Thyroid gland (tissue), 4 donors: ENCODE measurements at regions not wholly inside any gene's neighbourhood (a gene's known extent, or its start where the extent isn't known, plus 50 kb on each side); places are given as distances from the start of the nearest gene placed in this dataset.

Source experiments
- DNase-seq, 2 donors: peaks; one replicate each; pipeline ENCODE4 v3.0.0-alpha.2; 2019
- H3K27ac ChIP-seq, 3 donors: fragments of 200-600 bp; sonication (generic); 1 replicate in 2 of 3; 2 replicates in 1 of 3; pipeline ENCODE4 v1.5.1; 2016 to 2019; ENCODE audit warnings: mild to moderate bottlenecking in 1 of 3, moderate library complexity in 1 of 3
- H3K27me3 ChIP-seq: fragments of 200-600 bp; sonication (generic); one replicate; pipeline ENCODE4 v1.5.1; 2019
- H3K36me3 ChIP-seq, 2 donors: fragments of 200-600 bp; sonication (generic); one replicate each; pipeline ENCODE4 v1.5.1; 2016 to 2019
- H3K4me1 ChIP-seq, 2 donors: fragments of 200-600 bp; sonication (generic); one replicate each; pipeline ENCODE4 v1.5.1; 2017 to 2019
- H3K4me3 ChIP-seq, 3 donors: fragments of 200-600 bp; sonication (generic); replicated peaks in 1 of 3; 1 replicate in 2 of 3; 2 replicates in 1 of 3; pipeline ENCODE4 v1.5.1; 2016; ENCODE audit warnings: mild to moderate bottlenecking in 1 of 3
- H3K9me3 ChIP-seq: fragments of 200-600 bp; sonication (generic); one replicate; pipeline ENCODE4 v1.5.1; 2017
- POLR2A ChIP-seq, 2 donors: fragments of 450-650 bp; IDR thresholded peaks; one replicate each; pipeline ENCODE4 v1.6.1; 2017; ENCODE audit warnings: antibody characterized with exemption in 2 of 2, mild to moderate bottlenecking in 2 of 2, moderate library complexity in 1 of 2
- WGBS, 2 donors: methylation state at CpG; one replicate each; pipeline ENCODE4 v1.1.5; 2017; 5-methylcytosine and 5-hydroxymethylcytosine counted together
- intact Hi-C: fragments of 100-400 bp; cut with DNase I; formaldehyde crosslinking; loops from one replicate; pipeline ENCODE4 v1.15.1; 2023
- TF ChIP-seq, protein P1 (sequence below), 6 experiments: fragments of 200-600 bp in 3 of 6; fragments of 450-650 bp in 3 of 6; sonication (generic) in 3 of 6; IDR thresholded peaks; one replicate each; pipeline ENCODE4 v1.5.1; 2016 to 2019; ENCODE audit warnings: antibody characterized with exemption in 6 of 6, mild to moderate bottlenecking in 2 of 6, inconsistent platforms in 1 of 6, moderate library complexity in 1 of 6

DNA sequence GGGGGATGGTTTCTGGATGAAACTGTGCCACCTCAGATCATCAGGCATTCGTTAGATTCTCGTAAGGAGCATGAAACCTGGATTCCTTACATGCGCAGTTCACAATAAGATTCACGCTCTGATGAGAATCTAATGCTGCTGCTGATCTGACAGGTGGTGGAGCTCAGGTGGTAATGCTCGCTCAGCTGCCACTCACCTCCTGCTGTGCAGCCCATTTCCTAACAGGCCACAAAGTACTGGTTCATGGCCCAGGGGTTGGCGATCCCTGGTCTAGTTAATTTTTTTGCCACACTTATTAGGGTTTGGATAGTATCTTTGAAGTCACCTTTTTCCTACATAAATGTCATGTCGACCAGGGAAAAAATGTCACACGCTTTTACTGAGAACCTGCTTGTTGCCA lies 96.8 kb upstream of the MLIP start:
- no peaks in the 10 kb centered on the region for H3K27me3 ChIP-seq
- intact Hi-C loops: no loop called here
- H3K36me3 ChIP-seq: no peaks in the 10 kb centered on the region
- 95 to 97% methylated on average over 8 of the region's 8 CpGs for WGBS, 2 donors
- no peaks in the 10 kb centered on the region for H3K9me3 ChIP-seq
- TF ChIP-seq POLR2A (IDR thresholded peaks at IDR 0.05): no peak
- TF ChIP-seq, protein P1, sequence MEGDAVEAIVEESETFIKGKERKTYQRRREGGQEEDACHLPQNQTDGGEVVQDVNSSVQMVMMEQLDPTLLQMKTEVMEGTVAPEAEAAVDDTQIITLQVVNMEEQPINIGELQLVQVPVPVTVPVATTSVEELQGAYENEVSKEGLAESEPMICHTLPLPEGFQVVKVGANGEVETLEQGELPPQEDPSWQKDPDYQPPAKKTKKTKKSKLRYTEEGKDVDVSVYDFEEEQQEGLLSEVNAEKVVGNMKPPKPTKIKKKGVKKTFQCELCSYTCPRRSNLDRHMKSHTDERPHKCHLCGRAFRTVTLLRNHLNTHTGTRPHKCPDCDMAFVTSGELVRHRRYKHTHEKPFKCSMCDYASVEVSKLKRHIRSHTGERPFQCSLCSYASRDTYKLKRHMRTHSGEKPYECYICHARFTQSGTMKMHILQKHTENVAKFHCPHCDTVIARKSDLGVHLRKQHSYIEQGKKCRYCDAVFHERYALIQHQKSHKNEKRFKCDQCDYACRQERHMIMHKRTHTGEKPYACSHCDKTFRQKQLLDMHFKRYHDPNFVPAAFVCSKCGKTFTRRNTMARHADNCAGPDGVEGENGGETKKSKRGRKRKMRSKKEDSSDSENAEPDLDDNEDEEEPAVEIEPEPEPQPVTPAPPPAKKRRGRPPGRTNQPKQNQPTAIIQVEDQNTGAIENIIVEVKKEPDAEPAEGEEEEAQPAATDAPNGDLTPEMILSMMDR (IDR thresholded peaks at IDR 0.05): no peak
- DNase-seq: no peak
- peaks cover 7 to 12% of the 10 kb centered on the region in 2 donors for H3K4me1 ChIP-seq
- no peak overlapping the region for H3K4me3 ChIP-seq
- no peak overlapping the region for H3K27ac ChIP-seq

DNA sequence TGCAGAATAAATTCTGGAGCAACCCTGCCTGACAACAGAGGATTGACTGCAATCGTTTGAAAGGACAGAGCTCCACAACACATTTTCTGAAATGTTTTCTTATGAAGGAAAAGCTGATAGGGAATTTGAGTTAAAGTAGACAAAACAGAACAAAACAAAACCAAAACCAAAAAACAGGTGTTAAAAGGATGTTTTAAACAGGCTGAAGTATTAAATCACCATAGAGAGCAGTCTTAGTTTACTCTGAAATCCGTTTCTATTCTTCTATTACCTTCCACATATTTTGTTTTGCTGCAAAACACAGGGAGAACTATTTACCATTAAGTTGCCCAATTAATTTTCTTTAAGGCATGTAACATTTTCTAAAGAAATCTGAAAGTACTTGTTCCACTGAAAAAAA lies 93.4 kb upstream of the MLIP start:
- H3K27ac ChIP-seq: no peak overlapping the region
- H3K36me3 ChIP-seq: no peaks in the 10 kb centered on the region
- TF ChIP-seq, protein P1 (IDR thresholded peaks at IDR 0.05): no peak
- TF ChIP-seq POLR2A (IDR thresholded peaks at IDR 0.05): no peak
- no peak overlapping the region for H3K4me3 ChIP-seq
- DNase-seq: no peak
- no peaks in the 10 kb centered on the region for H3K9me3 ChIP-seq
- 72 to 73% methylated on average over 2 of the region's 2 CpGs for WGBS, 2 donors
- H3K27me3 ChIP-seq: no peaks in the 10 kb centered on the region
- intact Hi-C loops: no loop called here
- H3K4me1 ChIP-seq: no peaks in the 10 kb centered on the region

DNA sequence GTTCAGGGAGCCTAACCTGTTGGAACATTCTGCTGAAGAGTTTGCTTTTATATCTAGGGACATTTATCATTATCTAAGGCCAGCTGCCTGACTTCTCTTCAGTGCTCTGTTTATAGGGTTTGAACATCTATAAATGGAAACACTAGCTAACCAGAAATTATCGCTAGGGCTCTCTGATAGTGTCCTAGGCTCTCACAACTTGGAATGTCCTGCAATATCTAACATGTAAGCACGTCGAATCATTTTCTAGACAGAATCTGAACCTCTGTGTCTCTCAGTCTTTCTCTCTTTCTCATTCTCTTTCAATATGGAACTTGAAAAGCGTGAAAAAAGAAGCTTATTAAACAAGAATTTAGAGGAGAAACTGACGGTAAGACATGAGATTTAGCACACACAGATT lies 92.5 kb upstream of the MLIP start:
- Histone ChIP-seq H3K36me3 (no peaks in the 10 kb centered on the region), H3K4me1 (no peaks in the 10 kb centered on the region), H3K27me3 (no peaks in the 10 kb centered on the region), H3K27ac (no peak overlapping the region), H3K4me3 (no peak overlapping the region), H3K9me3 (no peaks in the 10 kb centered on the region)
- 93 to 95% methylated on average over 5 of the region's 5 CpGs for WGBS, 2 donors
- TF ChIP-seq POLR2A (IDR thresholded peaks at IDR 0.05): no peak
- TF ChIP-seq, protein P1 (IDR thresholded peaks at IDR 0.05): no peak
- intact Hi-C loops: no loop called here
- no peak for DNase-seq

DNA sequence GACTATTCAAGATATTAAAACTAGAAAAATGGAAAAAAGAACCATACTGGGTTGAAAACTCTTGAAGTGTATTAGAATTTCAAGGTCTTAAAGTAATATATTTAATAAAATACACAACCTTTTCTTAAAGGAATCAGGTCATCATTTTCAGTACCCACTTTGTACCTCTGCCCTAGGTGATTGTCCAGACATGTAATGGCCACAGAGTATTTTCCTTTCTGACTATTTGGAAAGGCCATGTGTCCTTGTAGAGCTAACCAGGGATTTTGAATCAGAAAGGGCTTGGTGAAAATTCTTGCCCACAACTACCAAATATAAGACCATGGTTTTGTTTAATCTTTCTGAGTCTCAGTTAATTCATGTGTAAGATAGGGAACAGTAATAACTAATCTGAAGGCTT lies 91.4 kb upstream of the MLIP start:
- Histone ChIP-seq H3K9me3 (no peaks in the 10 kb centered on the region), H3K4me3 (no peak overlapping the region), H3K4me1 (no peaks in the 10 kb centered on the region), H3K27me3 (no peaks in the 10 kb centered on the region), H3K27ac (no peak overlapping the region), H3K36me3 (no peaks in the 10 kb centered on the region)
- intact Hi-C loops: no loop called here
- no peak for DNase-seq
- TF ChIP-seq POLR2A (IDR thresholded peaks at IDR 0.05): no peak
- TF ChIP-seq, protein P1 (IDR thresholded peaks at IDR 0.05): no peak

DNA sequence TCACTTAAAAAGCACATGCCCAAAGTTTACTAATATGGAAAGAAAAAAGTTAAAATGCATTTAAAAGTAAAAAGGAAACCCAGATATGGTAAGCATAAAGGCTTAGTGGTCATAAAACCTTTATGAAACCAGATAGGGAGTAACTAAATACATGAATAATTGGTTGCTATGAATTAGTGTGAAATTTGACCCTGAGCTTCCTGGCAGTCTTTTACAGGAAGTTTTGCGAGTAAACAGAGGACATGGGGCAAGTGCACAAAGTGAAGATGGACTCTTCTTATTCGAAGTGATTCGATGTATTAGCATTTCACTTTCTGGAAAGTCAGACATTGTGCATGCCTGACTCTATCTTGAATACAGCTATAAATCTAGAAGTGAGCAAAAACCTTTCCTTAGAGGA lies 90.9 kb upstream of the MLIP start:
- Histone ChIP-seq H3K4me1 (no peaks in the 10 kb centered on the region), H3K27ac (no peak overlapping the region), H3K4me3 (no peak overlapping the region), H3K27me3 (no peaks in the 10 kb centered on the region), H3K36me3 (no peaks in the 10 kb centered on the region), H3K9me3 (no peaks in the 10 kb centered on the region)
- no peak for DNase-seq
- WGBS, 2 donors: 82 to 88% methylated on average over 3 of the region's 3 CpGs
- TF ChIP-seq, protein P1 (IDR thresholded peaks at IDR 0.05): no peak
- TF ChIP-seq POLR2A (IDR thresholded peaks at IDR 0.05): no peak
- intact Hi-C loops: no loop called here
